Amygdala (tissue), 56 donors: ENCODE measurements at regions not wholly inside any gene's neighbourhood (a gene's known extent, or its start where the extent isn't known, plus 50 kb on each side); places are given as distances from the start of the nearest gene placed in this dataset.

ENCODE experiments used
- DNase-seq, 56 donors: peaks; one replicate each; lab custom pipeline; 2025; lab: John Stamatoyannopoulos, UW

DNA sequence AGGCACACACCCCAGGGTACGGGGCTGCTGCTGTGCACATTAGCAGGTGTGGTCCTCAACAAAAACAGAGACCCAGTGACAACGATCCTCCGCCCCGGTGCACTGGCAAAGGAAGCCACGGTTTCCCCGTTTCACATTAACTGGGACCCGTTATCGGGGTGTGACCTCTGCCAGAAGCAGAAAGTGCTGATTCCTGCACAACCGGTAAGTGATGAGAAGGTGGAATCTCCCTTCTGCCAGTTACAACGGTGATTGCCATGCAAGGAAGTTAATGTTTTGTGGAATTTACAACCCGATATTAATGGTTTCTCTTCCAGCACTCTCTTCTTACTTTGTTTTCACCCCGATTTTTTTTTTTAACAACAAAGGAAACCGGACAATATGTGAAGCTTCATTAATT lies 294.9 kb upstream of the IRX1 start:
- no peak for DNase-seq

DNA sequence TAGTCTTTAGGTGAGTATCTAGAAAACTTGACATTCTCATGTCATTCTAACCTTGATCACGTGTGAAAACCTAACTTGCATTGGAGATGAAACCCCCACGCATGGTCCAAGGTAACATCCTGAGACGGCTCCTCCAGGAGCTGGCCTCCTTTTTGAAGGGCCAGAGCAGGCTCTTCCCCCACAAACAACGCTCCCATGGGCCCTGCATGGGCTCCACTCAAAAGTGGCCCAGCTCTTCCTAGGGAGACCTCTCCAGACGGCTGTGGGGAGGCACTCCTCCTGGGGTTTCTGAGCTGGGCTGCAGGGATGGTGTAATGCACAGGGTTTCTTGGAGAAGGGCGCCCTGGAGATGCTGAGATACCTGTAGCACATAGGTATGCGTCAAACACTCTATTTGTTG lies 296.2 kb upstream of the IRX1 start:
- DNase-seq = no peak

DNA sequence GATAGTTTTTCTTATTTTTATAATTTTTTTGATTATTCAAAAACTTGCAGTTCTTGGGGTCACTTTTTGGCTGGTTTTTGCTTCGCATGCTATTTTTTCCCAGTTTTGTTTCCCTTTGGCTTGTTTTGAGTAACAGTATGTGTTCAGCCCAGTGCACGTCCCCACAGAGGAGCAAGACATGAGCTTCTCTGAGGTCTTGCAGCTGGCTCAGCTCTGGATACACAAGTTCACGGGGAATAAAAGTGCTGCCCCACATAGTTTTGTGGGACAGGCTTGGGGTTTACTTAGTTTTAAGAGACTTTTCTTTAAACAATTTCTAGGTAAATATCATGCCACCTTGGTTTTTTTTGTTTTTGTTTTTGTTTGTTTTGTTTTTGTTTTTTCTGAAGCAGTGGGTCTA lies 297.8 kb upstream of the IRX1 start:
- DNase-seq = no peak

DNA sequence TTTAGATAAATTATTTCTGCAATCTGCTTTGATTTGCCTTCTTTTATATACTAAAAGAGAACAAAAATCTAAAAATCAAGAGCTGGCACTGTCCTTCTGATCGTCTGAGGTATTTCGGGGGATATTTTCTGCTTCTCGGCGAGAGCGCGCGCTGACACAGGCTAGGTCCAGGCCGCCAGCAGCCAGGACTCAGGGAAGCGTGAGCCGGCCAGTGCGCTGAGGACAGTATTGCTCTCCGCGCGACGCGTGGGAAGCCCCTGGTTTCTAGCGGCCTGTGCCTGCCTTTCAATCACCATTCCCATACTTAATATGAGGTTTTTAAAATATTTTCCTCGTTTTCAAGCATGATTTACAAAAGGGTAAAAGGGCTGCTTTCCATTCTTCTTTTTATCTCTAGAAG lies 307.3 kb upstream of the IRX1 start:
- DNase-seq = no peak

DNA sequence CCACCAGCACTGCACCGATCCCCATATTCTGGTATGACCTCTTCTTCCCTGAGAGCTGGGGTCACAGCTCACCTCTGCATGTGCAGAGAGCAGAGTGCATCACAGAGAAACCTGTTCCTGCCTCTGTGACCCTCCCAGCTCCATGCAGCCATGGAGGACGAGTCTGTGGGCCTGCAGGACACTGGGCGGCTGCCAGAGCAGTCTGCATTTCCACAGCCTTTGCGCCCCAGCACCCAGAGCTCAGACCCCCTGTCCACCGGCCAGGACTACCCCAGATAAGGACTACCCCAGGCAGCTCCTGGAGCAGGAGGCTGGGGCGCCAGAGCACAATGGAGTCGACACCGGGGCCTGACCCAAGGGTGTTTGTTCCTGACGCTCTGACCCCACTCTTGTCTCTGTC lies 308.1 kb upstream of the IRX1 start:
- no peak for DNase-seq

DNA sequence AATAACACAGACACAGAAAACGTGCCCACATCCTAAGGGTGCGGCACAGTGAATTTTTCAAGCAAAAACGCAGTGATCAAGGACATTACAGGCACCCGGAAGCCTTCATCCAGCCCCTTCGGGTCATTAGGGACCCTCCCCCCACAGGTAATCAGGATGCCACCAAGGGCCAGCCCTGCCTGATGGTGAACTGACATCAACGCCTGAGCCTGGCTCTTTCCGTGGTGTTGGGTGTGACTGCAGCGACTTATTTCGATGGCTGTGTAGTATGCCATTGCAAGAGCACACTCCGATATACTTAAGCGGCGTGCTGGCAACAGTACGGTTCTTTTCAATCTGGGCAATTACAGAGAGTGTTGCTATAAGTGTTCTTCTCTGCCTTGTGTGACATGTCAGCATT lies 310.0 kb upstream of the IRX1 start:
- no peak for DNase-seq

DNA sequence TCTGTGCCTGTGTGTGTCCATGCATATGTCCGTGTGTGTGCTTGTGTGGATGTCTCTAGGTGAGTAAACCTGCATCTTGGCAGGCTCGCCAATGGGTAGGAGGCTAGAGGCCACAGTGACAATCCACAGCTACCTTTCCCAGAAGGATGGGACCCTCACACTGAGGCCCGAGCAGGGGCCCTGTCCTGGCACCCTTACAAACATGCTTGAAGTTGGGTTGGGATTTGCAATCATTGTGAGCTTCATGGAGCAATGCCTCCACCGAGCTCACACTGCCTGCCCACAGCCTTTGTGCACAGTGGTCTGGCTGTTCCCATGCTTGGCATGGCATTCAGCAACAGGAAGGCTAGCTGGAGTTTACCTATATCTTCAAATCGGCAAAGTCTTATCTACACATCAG lies 311.1 kb upstream of the IRX1 start:
- DNase-seq = no peak

DNA sequence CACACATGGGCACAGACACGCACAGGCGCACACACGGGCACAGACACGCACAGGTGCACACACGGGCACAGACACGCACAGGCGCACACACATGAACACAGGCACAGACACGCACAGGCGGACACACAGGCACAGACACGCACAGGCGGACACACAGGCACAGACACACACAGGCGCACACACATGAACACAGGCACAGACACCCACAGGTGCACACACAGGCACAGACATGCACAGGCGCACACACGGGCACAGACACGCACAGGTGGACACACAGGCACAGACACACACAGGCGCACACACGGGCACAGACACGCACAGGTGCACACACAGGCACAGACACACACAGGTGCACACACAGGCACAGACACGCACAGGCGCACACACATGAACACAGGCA lies 312.8 kb upstream of the IRX1 start:
- no peak for DNase-seq

DNA sequence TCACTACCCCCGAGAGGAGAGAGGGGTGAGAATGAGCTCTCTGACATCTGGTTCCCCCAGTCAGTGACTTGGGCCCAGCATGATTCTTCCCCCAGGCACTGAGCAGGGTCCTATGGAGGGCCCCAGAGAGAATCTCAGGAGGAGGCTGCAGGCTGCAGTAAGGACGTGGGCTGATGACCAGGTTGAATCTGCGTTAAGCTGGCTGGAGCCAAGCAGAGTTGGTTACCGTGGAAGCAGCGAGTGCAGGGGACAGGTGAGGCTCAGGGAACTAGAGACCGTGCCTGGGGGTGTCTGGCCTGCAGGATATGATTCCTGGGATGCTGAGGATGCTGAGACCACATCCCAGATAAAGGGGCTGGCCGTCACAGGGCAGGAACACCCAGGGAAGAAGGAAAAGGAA lies 314.3 kb upstream of the IRX1 start:
- DNase-seq = no peak

DNA sequence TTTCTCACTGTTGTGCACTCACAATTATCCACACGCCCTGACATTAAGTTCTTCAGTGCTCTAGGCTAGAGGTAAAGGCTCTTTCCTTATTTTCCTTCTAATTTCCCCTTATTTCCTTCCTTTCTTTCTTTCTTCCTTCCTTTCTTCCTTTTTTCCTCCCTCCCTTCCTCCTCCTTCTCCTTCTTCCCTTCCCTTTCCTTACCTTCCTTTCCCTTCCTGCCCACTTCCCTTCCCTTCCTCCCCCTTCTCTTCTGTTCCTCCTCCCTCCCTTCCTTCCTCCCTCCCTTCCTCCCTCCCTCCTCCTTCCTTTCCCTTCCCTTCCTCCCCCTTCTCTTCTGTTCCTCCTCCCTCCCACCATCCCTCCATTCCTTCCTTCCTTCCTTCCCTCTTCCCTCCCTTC lies 317.0 kb upstream of the IRX1 start:
- no peak for DNase-seq

DNA sequence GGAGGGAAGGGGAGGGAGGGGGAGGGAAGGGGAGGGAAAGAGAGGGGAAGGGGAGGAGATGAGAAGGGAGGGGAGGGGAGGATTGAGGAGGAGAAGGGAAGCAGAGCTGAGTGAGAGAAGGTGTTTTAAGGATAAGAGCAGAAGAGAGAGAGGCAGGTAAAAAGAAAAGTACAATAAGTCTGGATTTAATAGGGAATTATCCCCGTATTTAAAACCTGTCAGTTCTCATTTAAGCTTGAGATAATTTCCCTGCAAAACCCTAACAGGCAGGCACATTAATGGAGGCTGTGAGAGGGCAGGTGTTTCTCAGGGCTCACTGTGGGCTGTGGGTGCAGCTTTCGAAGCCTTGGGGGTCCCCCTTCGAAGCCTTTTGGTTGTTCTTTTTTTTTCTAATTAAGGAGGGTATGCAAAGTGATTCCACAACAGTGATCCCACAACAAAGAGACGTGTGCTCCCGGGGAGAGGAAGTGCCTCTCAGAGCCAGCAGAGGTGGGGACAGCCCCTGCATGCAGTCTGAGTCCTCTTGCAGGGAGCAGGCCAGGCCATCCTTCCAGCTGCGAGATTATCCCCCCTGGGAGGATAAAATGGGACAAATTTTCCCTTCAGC lies 317.9 kb upstream of the IRX1 start:
- DNase-seq = no peak

DNA sequence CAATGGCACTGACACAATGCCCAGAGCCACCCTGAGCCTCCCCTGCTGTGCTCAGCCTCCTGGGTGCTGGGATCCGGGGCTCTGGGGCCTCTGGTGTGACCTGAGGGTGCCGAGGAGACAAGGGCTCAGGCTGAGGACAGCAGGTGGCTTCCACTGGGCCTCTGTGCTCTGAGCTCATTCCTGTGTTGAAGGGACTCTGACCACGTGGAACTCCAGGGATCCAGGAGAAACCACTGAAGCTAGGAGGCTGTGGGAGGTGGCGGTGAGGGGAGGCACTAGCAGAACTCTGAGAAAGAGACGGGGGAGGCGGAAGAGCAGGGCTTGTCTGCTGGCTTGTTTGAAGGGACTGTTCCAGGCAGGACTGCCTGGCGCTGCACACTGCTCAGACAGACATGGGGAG lies 318.7 kb upstream of the IRX1 start:
- no peak for DNase-seq

DNA sequence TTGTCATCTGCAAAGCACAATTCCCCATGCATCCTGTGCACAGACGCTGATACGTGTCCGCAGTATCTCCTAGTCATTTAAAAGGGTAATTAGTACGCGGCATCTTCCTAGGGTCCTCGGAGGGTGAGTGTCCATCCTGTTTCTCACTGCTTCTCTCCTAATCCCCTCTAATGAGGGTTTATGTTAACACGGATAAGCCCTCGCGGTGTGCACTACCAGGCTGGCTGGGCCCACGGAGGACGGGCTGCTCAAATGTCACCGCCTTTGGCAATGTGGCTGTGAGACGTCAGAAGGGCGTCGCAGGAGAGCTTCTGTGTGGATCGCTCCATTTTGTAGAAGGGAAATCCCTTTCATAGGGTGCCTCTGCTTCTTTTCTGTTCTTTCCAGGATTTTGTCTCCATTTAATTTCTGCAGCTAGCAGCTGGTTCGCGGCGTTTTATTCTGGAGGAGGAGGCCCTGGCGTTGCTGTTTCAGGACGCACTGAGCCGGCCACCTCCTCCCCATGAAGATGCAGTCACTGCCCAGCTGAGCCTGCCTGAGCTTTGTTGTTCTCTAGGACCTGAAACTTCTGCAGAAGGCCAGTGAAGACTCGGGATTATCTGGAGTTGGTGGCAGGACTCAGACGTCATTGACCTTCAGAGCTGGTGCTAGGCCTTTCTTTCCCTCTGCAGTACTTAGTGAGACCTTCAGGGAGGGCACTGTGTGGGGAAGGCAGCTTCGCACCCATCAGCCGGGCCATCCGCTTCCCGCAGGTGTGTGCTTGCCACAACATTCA lies 326.1 kb upstream of the IRX1 start:
- DNase-seq = no peak

DNA sequence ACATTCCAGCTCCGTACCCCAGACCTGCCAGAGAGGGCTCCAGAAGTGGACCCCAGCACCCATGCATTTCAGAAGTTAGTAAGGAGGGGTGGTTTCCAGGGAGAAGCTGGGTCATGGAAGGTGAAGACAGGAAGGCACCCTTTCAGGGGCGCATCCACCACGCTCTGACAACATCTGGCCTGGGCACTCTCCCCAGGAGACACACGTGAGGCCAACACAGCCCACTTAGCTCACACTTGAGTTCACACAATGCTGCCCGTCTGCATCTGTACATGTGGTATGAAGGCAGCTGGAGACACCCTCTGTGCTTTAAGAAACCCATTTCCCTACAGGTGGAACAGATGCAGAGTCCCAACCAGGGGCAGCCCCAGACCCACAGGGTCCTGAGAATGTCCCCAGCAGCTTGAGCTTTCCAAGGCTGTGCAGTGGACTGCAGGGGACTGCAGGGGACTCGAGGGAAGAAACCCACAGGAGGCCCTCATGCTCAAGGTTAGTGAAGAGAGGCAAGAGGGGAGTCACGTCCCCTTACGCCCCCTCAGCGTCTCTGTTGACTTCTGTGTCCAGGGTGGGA lies 326.8 kb upstream of the IRX1 start:
- DNase-seq = no peak

DNA sequence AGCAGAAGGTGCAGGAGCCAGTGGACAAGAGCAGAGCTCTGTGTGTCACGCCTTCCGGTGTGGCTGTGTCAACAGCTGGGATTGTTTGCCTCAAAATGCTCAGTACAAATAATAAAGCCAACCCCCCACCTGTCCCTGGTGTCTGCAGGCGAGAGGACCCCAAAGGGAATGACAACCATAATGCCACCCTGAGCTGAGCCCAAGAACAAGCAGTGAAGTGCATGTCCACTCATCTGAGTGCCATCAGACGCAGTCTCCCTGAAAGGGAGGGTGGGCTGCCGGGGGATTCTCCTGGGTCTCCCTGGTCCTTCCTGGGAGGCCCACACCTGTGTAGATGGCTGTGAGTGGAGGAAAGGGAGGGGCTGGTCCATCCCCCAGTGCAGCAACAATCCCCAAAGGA lies 328.8 kb upstream of the IRX1 start:
- no peak for DNase-seq

DNA sequence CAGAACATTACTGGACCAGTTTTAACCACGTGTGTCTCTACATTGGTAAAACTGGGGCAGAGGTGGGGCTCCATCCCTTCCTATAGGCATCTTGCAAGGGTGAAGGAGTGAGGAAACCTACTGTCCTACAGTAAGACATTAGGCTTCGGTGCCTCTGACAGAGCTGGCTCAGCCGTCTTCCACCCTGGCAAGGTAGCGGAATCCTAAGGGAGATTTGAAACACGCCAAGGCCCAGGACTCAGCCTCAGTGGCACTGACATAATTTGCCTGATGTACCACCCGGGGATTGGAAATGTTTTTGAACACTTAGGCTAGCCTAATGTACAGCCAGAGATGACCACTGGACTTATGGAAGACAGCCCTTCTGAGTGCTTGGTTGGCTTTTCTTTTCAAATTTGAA lies 329.7 kb upstream of the IRX1 start:
- no peak for DNase-seq

DNA sequence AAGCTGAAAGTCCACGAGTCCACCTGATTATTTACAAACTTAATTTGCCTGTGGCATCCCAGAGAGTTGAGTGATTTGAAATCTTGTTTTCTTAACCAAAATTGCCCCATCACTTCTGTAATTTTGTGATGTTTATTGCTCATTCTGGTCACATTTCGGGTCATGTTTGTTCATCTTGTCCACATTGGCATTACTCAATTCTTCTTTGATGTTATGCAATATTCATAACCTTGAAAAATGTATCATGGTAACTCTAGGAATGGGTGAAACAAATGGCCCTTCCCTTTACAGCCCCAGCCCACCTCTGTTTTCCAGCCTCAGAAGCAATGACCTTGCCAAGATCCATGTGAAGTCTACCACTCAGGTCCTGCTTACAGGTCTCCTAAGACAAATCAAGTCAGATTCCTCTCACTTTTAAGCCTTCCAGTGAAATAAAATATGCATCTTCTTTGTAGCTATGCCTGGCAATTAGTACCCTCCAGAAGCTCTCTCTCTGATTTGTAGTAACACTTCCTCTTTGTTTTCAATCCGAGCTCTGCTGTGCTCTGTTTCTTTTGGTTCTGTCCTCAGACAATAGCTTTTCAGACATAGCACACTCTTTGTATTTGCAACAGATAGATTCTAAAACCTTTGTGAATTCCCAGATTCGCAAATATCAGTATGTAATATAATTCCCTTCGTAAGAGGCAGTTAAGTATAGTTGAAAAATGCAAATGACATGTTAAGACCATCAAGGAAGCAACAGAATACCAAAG lies 330.3 kb upstream of the IRX1 start:
- peak in 4 of 56 donors; percentile 12 to 50 (median 37) for DNase-seq

DNA sequence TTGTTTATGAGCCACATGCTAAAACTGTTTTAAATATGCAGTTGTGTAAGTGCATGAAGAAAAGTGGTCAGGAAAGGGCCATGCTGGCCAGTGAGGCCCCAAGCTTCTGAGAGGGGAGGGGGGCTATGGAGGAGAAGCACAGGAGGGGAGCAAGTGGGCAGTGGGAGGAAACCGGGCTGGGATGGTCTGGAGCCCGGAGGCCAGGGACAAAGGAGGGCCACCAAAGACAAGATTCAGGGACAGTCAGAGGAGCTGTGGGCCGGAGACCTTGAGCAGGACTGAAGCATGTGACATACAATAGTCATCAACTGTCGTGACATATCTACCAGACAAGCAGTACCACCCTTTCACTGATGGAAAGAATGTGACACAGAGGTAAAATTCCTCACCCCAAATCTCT lies 333.2 kb upstream of the IRX1 start:
- DNase-seq = no peak

DNA sequence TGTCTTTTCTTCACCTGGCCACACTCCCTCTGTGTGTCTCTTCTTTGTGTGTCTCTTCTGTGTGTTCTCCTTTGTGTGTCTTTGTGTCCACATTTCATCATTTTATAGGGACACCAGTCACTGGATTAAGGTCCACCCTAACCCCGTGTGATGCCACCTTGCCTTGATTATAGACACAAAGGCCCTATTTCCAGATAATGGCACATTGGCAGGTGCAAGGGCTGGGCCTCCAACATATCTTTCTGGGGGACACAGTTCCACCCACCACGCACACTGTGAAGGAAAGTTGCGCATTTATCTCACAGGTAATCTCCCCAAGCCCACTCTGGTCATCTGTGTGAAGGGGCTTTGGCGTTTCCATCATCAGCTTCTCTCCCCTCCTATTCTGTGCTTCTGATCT lies 334.6 kb upstream of the IRX1 start:
- no peak for DNase-seq

DNA sequence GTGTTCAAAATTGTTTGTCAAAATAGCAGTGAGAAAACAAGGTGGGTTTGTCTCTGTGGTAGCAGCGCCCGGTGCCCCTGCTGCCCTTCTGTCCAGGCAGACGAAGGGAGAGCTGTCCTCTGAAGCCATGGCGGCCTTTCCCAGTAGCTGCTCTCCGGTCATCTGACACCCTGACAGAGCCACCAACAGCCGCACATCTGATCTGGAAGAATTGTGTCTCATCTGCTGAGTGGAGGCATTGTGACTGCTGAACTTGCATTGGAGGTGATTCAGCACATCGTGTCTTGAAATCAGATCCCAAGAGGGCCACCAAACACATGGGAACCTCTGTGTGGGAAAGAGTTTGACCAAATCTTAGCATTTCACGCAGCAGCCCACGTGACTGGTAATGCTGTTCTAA lies 337.6 kb upstream of the IRX1 start:
- peak in 3 of 56 donors; percentile 14 to 26 (median 16) for DNase-seq

DNA sequence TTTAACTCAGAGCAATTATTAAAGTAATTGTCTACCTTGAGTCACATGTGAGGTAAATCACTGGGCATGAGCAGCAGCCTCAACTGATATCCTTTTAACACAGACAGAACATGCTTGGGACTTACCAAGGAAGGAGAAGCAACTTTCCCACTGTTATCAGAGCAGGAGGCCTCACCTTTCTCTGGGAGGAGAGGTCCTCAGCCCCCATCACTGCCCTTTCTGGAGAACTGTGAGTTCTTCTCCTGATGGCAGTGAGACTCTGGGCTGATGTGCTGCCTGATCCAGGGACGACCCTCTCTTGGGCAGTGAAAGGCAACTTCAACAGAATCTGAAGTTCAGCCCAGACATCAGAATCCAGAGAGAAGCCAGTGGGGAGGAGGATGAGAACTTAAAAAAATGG lies 343.4 kb upstream of the IRX1 start:
- no peak for DNase-seq

DNA sequence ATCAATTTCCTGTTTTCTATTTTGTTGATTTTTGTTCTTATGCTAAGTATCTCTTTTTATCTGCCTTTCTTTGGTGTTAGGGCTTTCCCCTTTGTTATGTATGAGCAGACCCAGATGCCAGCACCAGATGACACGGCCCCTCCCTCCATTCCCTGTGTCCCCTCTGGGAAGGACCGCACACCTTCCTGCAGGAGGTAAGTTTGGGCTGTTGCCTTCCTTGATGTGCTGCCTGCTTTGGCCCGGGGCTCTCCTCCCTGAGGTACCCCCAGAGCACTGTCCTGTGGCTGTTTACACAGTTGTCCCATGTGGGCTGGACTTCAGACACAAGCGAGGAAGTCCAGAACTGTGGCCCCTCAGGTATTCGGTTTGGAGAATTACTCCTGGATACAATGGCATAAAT lies 343.8 kb upstream of the IRX1 start:
- no peak for DNase-seq
